ENCODE measurements at regions not wholly inside any gene's neighbourhood (a gene's known extent, or its start where the extent isn't known, plus 50 kb on each side); places are given as distances from the start of the nearest gene placed in this dataset.
"Not testable (repeated sequence)": the region's sequence is repeated elsewhere in the genome, so short reads cannot be mapped to it uniquely, and the experiment has no call there.

GRCh38 chr7:152579070-152579469 lies 96.9 kb downstream of the XRCC2 start:
- Histone ChIP-seq H3K9me3 (ENCODE audit: insufficient read depth, low read depth, low read length) (no peaks in the 10 kb centered on the region), H3K4me3 (ENCODE audit: low read length, poor library complexity, severe bottlenecking) (no peak overlapping the region), H3F3A (ENCODE audit: low read depth) (no peaks in the 10 kb centered on the region), H2AFZ (ENCODE audit: low read length) (no peak overlapping the region), H3K9me2 (replicated peaks; ENCODE audit: low read depth, low read length) (no peaks in the 10 kb centered on the region), H3K9ac (ENCODE audit: low read depth, low read length, poor library complexity, severe bottlenecking) (no peak overlapping the region), H3K79me2 (ENCODE audit: insufficient read depth, low read length) (no peaks in the 10 kb centered on the region), H3K4me1 (ENCODE audit: insufficient read depth, low read length, poor library complexity, severe bottlenecking) (no peaks in the 10 kb centered on the region), H4K20me1 (ENCODE audit: insufficient read depth, low read length, poor library complexity, severe bottlenecking) (no peaks in the 10 kb centered on the region), H3K27me3 (ENCODE audit: insufficient read depth, low read length, poor library complexity, severe bottlenecking) (no peaks in the 10 kb centered on the region), H3K36me3 (ENCODE audit: insufficient read depth, low read length) (no peaks in the 10 kb centered on the region), H3K4me2 (ENCODE audit: low read depth, low read length, poor library complexity, severe bottlenecking) (no peak overlapping the region)
- TF ChIP-seq CTCF (conservative IDR thresholded peaks at IDR 0.05; ENCODE audit: low read length), result no peak
- TF ChIP-seq EZH2phosphoT487 (IDR thresholded peaks at IDR 0.05; ENCODE audit: borderline replicate concordance), result no peak

- Histone ChIP-seq H3K4me3 (ENCODE audit: low read length, poor library complexity, severe bottlenecking) (no peak overlapping the region), H3K9ac (ENCODE audit: low read depth, low read length, poor library complexity, severe bottlenecking) (no peak overlapping the region), H3K4me1 (ENCODE audit: insufficient read depth, low read length, poor library complexity, severe bottlenecking) (no peaks in the 10 kb centered on the region), H3K27me3 (ENCODE audit: insufficient read depth, low read length, poor library complexity, severe bottlenecking) (no peaks in the 10 kb centered on the region), H3K4me2 (ENCODE audit: low read depth, low read length, poor library complexity, severe bottlenecking) (no peak overlapping the region), H3K79me2 (ENCODE audit: insufficient read depth, low read length) (no peaks in the 10 kb centered on the region), H4K20me1 (ENCODE audit: insufficient read depth, low read length, poor library complexity, severe bottlenecking) (no peaks in the 10 kb centered on the region), H3K9me3 (ENCODE audit: insufficient read depth, low read depth, low read length) (no peaks in the 10 kb centered on the region), H3F3A (ENCODE audit: low read depth) (no peaks in the 10 kb centered on the region), H3K9me2 (replicated peaks; ENCODE audit: low read depth, low read length) (no peaks in the 10 kb centered on the region), H3K36me3 (ENCODE audit: insufficient read depth, low read length) (no peaks in the 10 kb centered on the region), H2AFZ (ENCODE audit: low read length) (no peak overlapping the region)
- TF ChIP-seq CTCF (conservative IDR thresholded peaks at IDR 0.05; ENCODE audit: low read length) (no peak), EZH2phosphoT487 (IDR thresholded peaks at IDR 0.05; ENCODE audit: borderline replicate concordance) (no peak)
Measured at GRCh38 chr7:152577339-152577738, 98.6 kb downstream of the XRCC2 start.

- Histone ChIP-seq H3K4me2 (ENCODE audit: low read depth, low read length, poor library complexity, severe bottlenecking) (no peak overlapping the region), H3K79me2 (ENCODE audit: insufficient read depth, low read length) (no peaks in the 10 kb centered on the region), H3K36me3 (ENCODE audit: insufficient read depth, low read length) (no peaks in the 10 kb centered on the region), H3K9me2 (replicated peaks; ENCODE audit: low read depth, low read length) (no peaks in the 10 kb centered on the region), H2AFZ (ENCODE audit: low read length) (no peak overlapping the region), H4K20me1 (ENCODE audit: insufficient read depth, low read length, poor library complexity, severe bottlenecking) (no peaks in the 10 kb centered on the region), H3K9me3 (ENCODE audit: insufficient read depth, low read depth, low read length) (no peaks in the 10 kb centered on the region), H3K27me3 (ENCODE audit: insufficient read depth, low read length, poor library complexity, severe bottlenecking) (no peaks in the 10 kb centered on the region), H3K4me1 (ENCODE audit: insufficient read depth, low read length, poor library complexity, severe bottlenecking) (no peaks in the 10 kb centered on the region), H3K9ac (ENCODE audit: low read depth, low read length, poor library complexity, severe bottlenecking) (no peak overlapping the region), H3K4me3 (ENCODE audit: low read length, poor library complexity, severe bottlenecking) (no peak overlapping the region), H3F3A (ENCODE audit: low read depth) (no peaks in the 10 kb centered on the region)
- TF ChIP-seq EZH2phosphoT487 (IDR thresholded peaks at IDR 0.05; ENCODE audit: borderline replicate concordance) (no peak), CTCF (conservative IDR thresholded peaks at IDR 0.05; ENCODE audit: low read length) (no peak)
Measured at GRCh38 chr7:152574892-152575548, 100.9 kb downstream of the XRCC2 start.

GRCh38 chr7:152573186-152573585 lies 102.8 kb downstream of the XRCC2 start:
- not testable (repeated sequence) for H3K79me2 ChIP-seq (ENCODE audit: insufficient read depth, low read length); H3K36me3 ChIP-seq (ENCODE audit: insufficient read depth, low read length); H4K20me1 ChIP-seq (ENCODE audit: insufficient read depth, low read length, poor library complexity, severe bottlenecking)

More at GRCh38 chr7:152573186-152573585, 102.8 kb downstream of the XRCC2 start:
- not testable (repeated sequence) for H3F3A ChIP-seq (ENCODE audit: low read depth); H3K4me3 ChIP-seq (ENCODE audit: low read length, poor library complexity, severe bottlenecking); H3K4me1 ChIP-seq (ENCODE audit: insufficient read depth, low read length, poor library complexity, severe bottlenecking); H3K9me3 ChIP-seq (ENCODE audit: insufficient read depth, low read depth, low read length); H2AFZ ChIP-seq (ENCODE audit: low read length); H3K9me2 ChIP-seq (replicated peaks; ENCODE audit: low read depth, low read length); H3K4me2 ChIP-seq (ENCODE audit: low read depth, low read length, poor library complexity, severe bottlenecking); H3K9ac ChIP-seq (ENCODE audit: low read depth, low read length, poor library complexity, severe bottlenecking); H3K27me3 ChIP-seq (ENCODE audit: insufficient read depth, low read length, poor library complexity, severe bottlenecking)

Measured in Loucy (cell line).